ENCODE measurements at regions not wholly inside any gene's neighbourhood (a gene's known extent, or its start where the extent isn't known, plus 50 kb on each side); places are given as distances from the start of the nearest gene placed in this dataset.

DNA sequence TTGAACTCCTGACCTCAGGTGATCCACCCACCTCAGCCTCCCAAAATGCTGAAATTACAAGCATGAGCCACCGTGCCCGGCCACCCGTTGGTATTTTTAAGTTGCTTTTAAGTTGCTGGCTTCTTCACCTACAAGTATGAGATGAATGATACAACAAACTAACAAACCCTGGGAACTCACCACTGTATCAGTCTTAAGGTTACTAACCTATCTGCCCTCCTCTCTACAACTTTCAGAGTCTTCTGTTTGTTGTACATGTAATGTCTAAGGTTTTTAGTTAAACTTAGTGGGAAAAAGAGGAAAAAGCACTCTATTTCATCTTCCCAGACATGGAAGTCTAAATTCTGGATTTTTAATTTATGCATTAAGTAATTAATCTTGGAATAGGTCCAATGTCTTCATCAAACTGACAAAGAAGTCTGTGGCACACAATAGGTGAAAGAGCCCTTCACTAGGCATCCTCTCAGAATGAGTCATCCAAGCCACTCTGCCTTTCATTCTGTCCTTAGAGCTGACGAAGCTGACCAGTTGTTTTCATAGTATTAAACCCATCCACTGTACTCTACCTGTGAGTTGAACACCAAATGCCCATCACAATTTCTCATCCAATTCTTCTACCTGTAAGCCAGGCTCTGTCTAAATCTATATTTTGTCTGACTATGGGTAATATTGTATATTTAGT, 936.1 kb downstream of the TUSC7 start:
- Histone ChIP-seq H3K4me3 (no peak overlapping the region), H3K36me3 (no peaks in the 10 kb centered on the region), H3K27me3 (no peaks in the 10 kb centered on the region), H3K4me1 (no peaks in the 10 kb centered on the region), H3K27ac (no peak overlapping the region), H3K9me3 (no peaks in the 10 kb centered on the region)
- TF ChIP-seq, protein P1, sequence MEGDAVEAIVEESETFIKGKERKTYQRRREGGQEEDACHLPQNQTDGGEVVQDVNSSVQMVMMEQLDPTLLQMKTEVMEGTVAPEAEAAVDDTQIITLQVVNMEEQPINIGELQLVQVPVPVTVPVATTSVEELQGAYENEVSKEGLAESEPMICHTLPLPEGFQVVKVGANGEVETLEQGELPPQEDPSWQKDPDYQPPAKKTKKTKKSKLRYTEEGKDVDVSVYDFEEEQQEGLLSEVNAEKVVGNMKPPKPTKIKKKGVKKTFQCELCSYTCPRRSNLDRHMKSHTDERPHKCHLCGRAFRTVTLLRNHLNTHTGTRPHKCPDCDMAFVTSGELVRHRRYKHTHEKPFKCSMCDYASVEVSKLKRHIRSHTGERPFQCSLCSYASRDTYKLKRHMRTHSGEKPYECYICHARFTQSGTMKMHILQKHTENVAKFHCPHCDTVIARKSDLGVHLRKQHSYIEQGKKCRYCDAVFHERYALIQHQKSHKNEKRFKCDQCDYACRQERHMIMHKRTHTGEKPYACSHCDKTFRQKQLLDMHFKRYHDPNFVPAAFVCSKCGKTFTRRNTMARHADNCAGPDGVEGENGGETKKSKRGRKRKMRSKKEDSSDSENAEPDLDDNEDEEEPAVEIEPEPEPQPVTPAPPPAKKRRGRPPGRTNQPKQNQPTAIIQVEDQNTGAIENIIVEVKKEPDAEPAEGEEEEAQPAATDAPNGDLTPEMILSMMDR (IDR thresholded peaks at IDR 0.05): no peak
- no peak for TF ChIP-seq POLR2AphosphoS5 (IDR thresholded peaks at IDR 0.05)
- TF ChIP-seq POLR2A (IDR thresholded peaks at IDR 0.05): no peak
- no peak for TF ChIP-seq EP300 (IDR thresholded peaks at IDR 0.05)
- 89 to 97% (median 96%) methylated on average over 4 of the region's 4 CpGs for WGBS, 5 donors
- intact Hi-C loops (cut with DNase I; ENCODE audit: low total_unique reads): no loop called here
- DNase-seq: no peak

DNA sequence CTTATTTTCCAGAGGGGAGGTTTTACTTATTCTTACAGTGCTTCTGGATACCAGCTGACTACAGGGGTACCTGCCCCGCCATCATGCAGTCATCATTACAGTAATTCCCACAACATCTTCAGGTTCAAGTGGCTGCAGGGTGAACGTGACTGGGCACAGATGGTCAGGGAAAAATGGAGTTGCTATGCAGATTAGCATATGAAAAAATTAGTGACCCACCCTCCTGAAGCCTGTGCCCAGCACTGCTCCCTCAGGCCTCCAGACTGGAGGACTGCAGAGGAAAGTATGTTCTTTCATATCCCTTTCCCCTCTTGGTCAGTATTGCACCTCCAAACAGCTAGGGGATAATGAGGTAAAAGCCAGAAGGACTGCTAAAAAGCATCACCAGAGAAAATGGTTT, 937.9 kb downstream of the TUSC7 start:
- H3K27ac ChIP-seq: no peak overlapping the region
- H3K36me3 ChIP-seq: no peaks in the 10 kb centered on the region
- WGBS, 5 donors: 67 to 85% (median 75%) methylated on average over 2 of the region's 2 CpGs
- no peaks in the 10 kb centered on the region for H3K4me1 ChIP-seq
- no peak for TF ChIP-seq EP300 (IDR thresholded peaks at IDR 0.05)
- TF ChIP-seq, protein P1 (IDR thresholded peaks at IDR 0.05): no peak
- no peak for TF ChIP-seq POLR2AphosphoS5 (IDR thresholded peaks at IDR 0.05)
- TF ChIP-seq POLR2A (IDR thresholded peaks at IDR 0.05): no peak
- H3K9me3 ChIP-seq: no peaks in the 10 kb centered on the region
- no peak overlapping the region for H3K4me3 ChIP-seq
- H3K27me3 ChIP-seq: no peaks in the 10 kb centered on the region
- DNase-seq: no peak
- intact Hi-C loops (cut with DNase I; ENCODE audit: low total_unique reads): no loop called here

- no peaks in the 10 kb centered on the region for H3K27me3 ChIP-seq
- H3K4me1 ChIP-seq: no peaks in the 10 kb centered on the region
- no peak overlapping the region for H3K4me3 ChIP-seq
- TF ChIP-seq, protein P1 (IDR thresholded peaks at IDR 0.05): no peak
- TF ChIP-seq POLR2AphosphoS5 (IDR thresholded peaks at IDR 0.05) (no peak), EP300 (IDR thresholded peaks at IDR 0.05) (no peak), POLR2A (IDR thresholded peaks at IDR 0.05) (no peak)
- H3K36me3 ChIP-seq: no peaks in the 10 kb centered on the region
- WGBS, 5 donors: 44 to 69% (median 62%) methylated on average over 3 of the region's 3 CpGs
- intact Hi-C loops (cut with DNase I; ENCODE audit: low total_unique reads): no loop called here
- DNase-seq: no peak
- no peaks in the 10 kb centered on the region for H3K9me3 ChIP-seq
- H3K27ac ChIP-seq: no peak overlapping the region
Measured at GRCh38 chr3:117651246-117651645, 941.7 kb downstream of the TUSC7 start.

DNA sequence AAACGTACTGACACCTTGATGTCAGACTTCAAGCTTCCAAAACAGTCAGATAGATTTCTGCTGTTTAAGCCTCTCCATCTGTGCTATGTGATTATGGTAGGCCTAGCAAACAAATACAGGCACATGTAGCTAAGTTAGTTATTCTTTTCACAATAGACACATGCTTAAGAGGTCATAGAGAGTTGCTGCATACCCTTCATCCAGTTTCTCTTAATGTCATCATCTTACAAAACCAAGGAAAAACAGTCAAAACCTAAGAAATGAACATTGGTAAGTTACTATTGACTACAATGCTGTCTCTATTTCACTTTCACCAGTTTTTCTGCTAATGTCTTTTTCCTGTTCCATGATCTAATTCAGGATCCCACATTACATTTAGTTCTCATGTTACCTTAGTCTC, 946.8 kb downstream of the TUSC7 start:
- DNase-seq: no peak

More for the DNA sequence above, 946.8 kb downstream of the TUSC7 start:
- H3K9me3 ChIP-seq: no peaks in the 10 kb centered on the region
- TF ChIP-seq POLR2A (IDR thresholded peaks at IDR 0.05) (no peak), POLR2AphosphoS5 (IDR thresholded peaks at IDR 0.05) (no peak), EP300 (IDR thresholded peaks at IDR 0.05) (no peak)
- TF ChIP-seq, protein P1 (IDR thresholded peaks at IDR 0.05): no peak
- no peaks in the 10 kb centered on the region for H3K4me1 ChIP-seq
- H3K4me3 ChIP-seq: no peak overlapping the region
- no peaks in the 10 kb centered on the region for H3K36me3 ChIP-seq
- H3K27ac ChIP-seq: no peak overlapping the region
- intact Hi-C loops (cut with DNase I; ENCODE audit: low total_unique reads): no loop called here
- 57 to 93% (median 88%) methylated on average over 1 of the region's 1 CpG for WGBS, 5 donors
- no peaks in the 10 kb centered on the region for H3K27me3 ChIP-seq
